GM18861 (cell line): ENCODE measurements at regions not wholly inside any gene's neighbourhood (a gene's known extent, or its start where the extent isn't known, plus 50 kb on each side); places are given as distances from the start of the nearest gene placed in this dataset.
"Not testable (repeated sequence)": the region's sequence is repeated elsewhere in the genome, so short reads cannot be mapped to it uniquely, and the experiment has no call there.

Source experiments
- ATAC-seq: cut with Tn5 transposase; IDR thresholded peaks from one replicate; pipeline ENCODE4 v1.9.1; 2021; ENCODE audit not compliant: unreplicated experiment

- ATAC-seq: no peak
Observed at GRCh38 chr3:197431346-197431910, 124.3 kb downstream of the BDH1 start.

DNA sequence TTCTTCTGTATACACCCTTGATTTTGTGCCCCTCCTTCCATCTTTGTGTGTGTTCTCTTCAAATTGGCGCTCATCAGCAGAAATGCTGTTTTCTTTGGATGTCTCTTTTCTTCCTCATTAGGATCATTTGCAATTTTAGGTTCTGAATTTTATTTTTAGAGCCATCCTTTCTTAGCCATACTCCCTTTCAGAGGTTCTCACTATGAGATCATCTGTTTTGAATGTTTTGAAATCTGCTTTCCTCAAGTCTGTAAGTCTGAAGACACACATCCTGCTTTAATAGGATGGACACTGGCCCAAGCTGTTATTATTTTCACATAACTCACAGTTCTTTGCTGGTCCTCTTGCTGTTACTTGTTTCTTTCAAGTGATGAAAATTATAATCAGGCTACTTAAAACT is 124.8 kb downstream of the BDH1 start:
- no peak for ATAC-seq

DNA sequence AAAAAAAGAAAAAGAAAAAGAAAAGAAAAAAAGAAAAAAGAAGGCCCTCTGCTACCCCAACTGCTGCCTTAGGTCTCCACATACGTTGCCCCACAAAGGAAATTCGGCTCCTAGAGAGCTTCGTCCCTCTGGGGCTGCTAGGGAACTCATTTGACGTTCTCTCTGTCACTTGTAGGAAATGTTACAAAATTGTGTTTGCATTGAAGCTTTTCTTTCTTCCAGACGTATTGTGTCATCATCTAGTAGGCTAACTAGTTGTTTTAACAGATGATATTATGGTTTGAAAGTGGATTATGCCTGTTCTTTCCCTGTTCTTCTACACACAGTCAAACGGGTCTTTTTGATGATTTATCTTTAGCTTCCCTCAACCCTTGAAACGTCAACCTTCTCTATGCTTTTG is 125.3 kb downstream of the BDH1 start:
- no peak for ATAC-seq

DNA sequence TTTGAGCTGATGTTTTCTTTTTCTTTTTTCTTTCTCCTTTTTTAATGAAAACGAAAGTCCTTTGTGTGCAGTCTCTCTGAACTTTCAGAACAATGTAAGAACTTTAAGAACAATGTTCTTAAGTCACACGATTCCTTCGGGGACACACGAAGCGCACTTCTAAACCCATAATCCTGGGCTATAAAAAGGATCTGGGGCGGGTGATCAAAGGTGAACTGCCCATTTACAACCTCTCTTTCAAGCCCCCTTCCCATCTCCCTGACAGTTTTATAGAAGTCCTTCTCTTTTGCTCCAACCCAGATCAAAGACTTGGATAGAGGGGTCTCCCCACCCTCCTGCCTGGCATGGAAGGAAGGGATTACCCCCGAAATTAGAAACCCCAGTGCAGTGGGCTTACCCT is 126.8 kb downstream of the BDH1 start:
- ATAC-seq: no peak

DNA sequence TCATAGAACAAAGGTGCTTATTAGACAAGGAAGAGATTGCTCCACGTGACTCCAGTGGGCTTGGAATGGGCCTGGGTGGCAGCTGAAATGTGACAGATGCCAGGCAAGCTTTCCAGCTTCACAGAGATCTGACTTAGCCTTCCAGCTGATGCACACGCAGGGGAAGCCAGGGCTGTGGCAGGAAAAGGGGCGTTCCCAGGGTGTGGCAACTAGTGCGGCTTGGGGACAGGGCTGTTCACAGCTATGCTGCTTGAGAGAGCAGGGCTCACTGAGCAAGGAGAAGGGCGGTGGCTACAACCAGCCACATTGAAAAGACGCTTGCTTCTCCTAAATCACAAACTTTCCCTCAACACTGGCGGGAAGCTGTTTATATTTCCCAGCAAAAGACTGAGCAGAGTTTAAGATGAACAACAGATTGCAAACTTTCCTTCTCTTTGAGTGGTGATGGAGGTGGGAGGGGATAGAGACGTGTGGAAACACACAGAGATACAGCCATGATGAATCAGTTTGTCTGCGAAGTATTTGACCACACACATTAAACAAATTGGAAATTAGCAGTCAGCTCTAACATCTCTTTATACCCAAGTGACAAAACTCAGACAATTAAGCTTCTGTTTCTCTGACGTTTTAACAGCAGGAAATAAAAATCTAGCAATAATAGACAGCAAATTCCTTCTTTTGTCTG is 127.5 kb downstream of the BDH1 start:
- ATAC-seq: no peak

GRCh38 chr3:197427021-197427420 is 128.6 kb upstream of the DLG1 start:
- no peak for ATAC-seq

DNA sequence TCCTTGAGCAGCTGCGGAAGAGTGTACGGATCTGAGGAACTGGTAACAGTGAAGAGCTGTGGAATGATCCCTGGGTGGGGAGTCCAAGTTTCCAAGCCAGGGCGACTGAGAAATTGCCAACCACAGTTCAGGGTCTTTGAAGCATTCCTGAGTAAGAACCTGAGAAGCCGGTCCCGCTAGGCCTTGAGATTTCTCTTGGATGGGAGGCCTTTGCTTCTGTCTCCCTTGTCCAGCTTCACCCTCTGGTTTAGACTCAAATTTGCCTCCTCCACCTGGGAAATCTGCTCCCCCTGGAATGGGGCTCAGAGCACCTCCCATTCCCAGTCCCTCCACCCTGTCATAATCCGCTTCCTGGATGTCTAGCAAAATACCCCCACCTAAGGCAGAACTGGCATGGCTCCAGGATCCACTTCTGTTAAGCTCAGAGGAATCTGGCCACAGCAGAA is 127.7 kb upstream of the DLG1 start:
- ATAC-seq: no peak

DNA sequence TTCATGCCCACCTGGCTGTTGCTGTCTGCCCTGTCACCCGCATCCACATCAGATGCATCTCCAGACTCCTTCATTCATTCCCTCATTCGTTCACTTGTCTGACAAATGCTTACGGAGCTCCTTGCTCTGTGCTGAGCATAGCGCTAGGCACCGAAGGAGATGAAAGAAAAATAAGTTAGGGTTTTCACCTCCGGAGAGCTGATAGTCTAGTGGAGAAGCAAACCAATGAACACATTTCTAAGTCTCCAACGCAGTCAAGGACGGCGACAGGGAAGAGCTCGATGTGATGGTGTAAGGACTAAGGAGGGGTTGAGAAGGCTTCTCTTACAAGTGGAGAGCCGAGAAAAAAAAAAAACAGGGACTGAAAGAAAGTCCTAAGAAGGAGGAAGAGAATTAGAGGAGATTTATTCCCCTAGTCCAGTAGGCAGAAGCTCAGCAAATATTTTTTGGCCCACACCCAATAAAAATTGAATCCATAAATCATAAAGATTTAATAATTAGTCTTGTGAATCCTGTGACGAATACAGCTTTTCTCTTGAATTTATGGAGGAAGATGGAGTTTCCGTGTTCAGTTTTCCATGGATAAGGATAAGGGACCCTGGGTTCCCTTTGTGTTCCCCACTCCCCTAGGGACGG is 127.2 kb upstream of the DLG1 start:
- no peak for ATAC-seq

GRCh38 chr3:197424674-197425484 is 126.5 kb upstream of the DLG1 start:
- no peak for ATAC-seq

DNA sequence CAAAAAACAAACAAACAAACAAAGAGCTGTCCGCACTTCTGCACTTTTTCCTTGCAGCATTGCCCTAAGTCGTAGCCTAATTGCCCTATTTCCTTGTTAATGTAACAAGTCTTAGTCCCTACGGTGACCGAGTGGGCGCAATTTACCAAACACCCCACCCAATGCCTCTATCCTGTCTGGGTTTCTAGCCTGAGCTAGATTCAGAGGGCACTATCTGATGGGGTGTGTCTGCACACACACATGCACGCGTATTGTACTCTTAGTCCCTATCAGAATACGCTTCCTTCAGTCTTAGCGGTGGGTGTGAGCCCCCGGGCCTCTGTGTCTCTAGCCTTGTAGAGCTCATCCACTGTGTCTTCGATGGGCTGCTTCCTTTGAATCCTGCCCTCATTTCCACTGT is 125.9 kb upstream of the DLG1 start:
- no peak for ATAC-seq

GRCh38 chr3:197423376-197423775 is 125.0 kb upstream of the DLG1 start:
- ATAC-seq: no peak

- ATAC-seq: no peak
Observed at GRCh38 chr3:197422506-197422905, 124.1 kb upstream of the DLG1 start.

GRCh38 chr3:197421021-197421420 is 122.6 kb upstream of the DLG1 start:
- ATAC-seq: no peak

DNA sequence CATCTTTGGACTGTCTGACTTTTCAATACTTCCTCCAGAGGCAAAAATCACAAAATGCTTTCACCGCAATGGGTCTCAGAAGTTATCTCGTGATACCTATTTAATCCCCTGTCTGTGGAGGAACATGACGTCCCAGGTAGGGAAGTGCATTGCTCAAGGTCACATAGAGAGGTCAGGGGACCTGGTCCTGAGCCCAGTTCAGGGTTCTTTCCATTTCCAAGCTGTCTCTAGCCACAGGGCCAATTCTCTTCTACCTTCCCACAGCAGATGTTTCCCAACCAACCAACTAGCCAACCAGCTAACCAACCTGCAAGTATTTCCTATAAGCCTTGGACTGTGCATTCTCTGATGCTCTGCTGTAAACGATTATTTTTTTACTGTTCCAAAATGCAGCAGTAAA is 122.2 kb upstream of the DLG1 start:
- no peak for ATAC-seq

DNA sequence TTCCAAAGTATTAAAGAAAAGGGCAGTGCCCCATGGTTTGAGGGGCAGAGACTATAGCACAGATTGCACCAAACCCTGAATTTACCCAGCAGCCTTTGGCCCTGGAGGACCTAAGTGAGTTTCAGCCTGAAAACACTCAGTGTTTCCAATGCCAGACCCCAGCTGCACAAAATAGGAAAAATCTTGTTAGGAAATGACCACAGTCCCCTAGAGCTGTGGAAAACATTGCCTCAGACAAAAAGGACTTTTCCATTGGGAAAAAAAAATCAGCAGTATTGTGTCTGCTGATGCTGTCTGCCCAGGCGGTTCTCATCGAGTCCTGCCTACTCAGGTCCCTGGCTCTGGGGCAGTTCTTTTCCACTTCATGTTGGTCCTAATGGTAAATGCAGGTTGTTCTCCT is 121.7 kb upstream of the DLG1 start:
- no peak for ATAC-seq

DNA sequence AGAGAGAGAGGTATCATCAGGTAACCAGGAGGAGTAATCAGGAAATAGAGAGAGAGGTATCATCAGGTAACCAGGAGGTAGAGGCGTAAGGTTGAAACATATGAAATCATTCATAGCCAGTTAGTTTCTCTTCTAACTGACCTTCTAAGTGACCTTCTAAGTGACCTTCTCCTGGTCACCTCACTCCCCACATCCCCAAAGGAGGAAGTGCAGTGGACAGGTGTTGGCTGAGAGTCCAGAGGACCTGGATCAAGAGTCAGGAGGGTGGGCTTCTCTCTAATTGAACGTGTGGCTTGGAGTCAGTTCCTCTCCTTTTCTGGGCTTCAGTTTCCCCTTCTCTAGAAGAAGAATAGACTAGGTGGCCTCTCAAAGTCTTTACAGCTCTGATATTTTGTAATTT is 121.3 kb upstream of the DLG1 start:
- ATAC-seq: no peak

GRCh38 chr3:197417911-197418618 is 119.7 kb upstream of the DLG1 start:
- ATAC-seq: no peak

DNA sequence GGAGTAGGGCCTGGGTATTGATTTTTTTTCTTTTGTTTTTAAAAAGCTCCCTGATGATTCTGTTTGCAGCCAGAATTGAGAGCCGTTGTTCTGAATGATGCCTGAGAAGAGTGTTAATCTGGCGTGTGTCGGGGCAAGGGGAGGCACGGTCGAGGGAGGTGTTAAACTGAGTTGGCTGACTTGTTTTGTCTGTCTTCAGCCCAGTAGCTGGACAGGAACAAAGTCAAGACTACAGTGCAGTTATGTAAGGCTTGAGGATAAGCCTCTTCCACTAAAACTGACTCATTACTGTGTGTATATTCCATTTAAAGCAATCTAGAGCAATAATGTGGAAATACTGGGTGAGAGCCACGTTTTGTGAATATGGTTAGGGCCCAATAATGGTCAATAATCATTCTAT is 119.0 kb upstream of the DLG1 start:
- no peak for ATAC-seq

- not testable (repeated sequence) for ATAC-seq
Observed at GRCh38 chr3:197411899-197412298, 113.5 kb upstream of the DLG1 start.

- ATAC-seq: not testable (repeated sequence)
Observed at GRCh38 chr3:197410170-197410569, 111.8 kb upstream of the DLG1 start.
